Mesenchymal stem cell (in vitro differentiated cells and primary cell): ENCODE measurements at regions not wholly inside any gene's neighbourhood (a gene's known extent, or its start where the extent isn't known, plus 50 kb on each side); places are given as distances from the start of the nearest gene placed in this dataset.

ENCODE experiments used
- DNase-seq: peaks from one replicate; pipeline ENCODE4 v3.0.0-alpha.2; 2013
- H2AFZ ChIP-seq: one replicate; pipeline ENCODE4 v1.6.1; 2013; ENCODE audit warnings: low read depth, mild to moderate bottlenecking, control low read depth, inconsistent platforms, low read length, moderate library complexity
- H2AK5ac ChIP-seq: 2 replicates; pipeline ENCODE4 v1.6.1; 2013; ENCODE audit warnings: low read length, moderate library complexity, mild to moderate bottlenecking, inconsistent platforms; ENCODE audit not compliant: severe bottlenecking
- H2BK120ac ChIP-seq: one replicate; pipeline ENCODE4 v1.6.1; 2013; ENCODE audit warnings: low read depth, mild to moderate bottlenecking, inconsistent platforms, low read length, moderate library complexity
- H2BK12ac ChIP-seq, 2 experiments: one replicate each; pipeline ENCODE4 v1.6.1; 2013; ENCODE audit warnings: inconsistent platforms in 2 of 2, low read length in 2 of 2, mild to moderate bottlenecking in 2 of 2, moderate library complexity in 2 of 2, control low read depth in 1 of 2
- H2BK15ac ChIP-seq: one replicate; pipeline ENCODE4 v1.6.1; 2013; ENCODE audit warnings: mild to moderate bottlenecking, low read depth, inconsistent platforms; ENCODE audit not compliant: poor library complexity, severe bottlenecking
- H2BK5ac ChIP-seq: 2 replicates; pipeline ENCODE4 v1.6.1; 2013; ENCODE audit warnings: low read depth, mild to moderate bottlenecking, low read length, control low read depth, inconsistent platforms; ENCODE audit not compliant: poor library complexity, severe bottlenecking
- H3K14ac ChIP-seq, 2 experiments: one replicate each; pipeline ENCODE4 v1.6.1; 2013; ENCODE audit warnings: inconsistent platforms in 2 of 2, low read length in 2 of 2, control low read depth in 1 of 2, mild to moderate bottlenecking in 1 of 2, moderate library complexity in 1 of 2
- H3K18ac ChIP-seq, 2 experiments: one replicate each; pipeline ENCODE4 v1.6.1; 2013; ENCODE audit warnings: inconsistent platforms in 2 of 2, low read length in 2 of 2, control low read depth in 1 of 2, low read depth in 1 of 2, mild to moderate bottlenecking in 1 of 2
- H3K23ac ChIP-seq, 2 experiments: one replicate each; pipeline ENCODE4 v1.6.1; 2013; ENCODE audit warnings: inconsistent platforms in 2 of 2, low read length in 2 of 2, mild to moderate bottlenecking in 2 of 2, moderate library complexity in 2 of 2, control low read depth in 1 of 2
- H3K27ac ChIP-seq: 2 replicates; pipeline ENCODE4 v1.5.1; 2013; ENCODE audit warnings: mild to moderate bottlenecking, moderate library complexity, low read length, control low read depth, inconsistent platforms; ENCODE audit not compliant: poor library complexity, severe bottlenecking
- H3K27me3 ChIP-seq, 2 experiments: 2 replicates each; pipeline versions ENCODE4 v1.6.1 to v1.7.0; 2013; ENCODE audit warnings: low read length in 2 of 2, mild to moderate bottlenecking in 2 of 2, moderate library complexity in 2 of 2, control low read depth in 1 of 2, inconsistent platforms in 1 of 2; ENCODE audit not compliant: control insufficient read depth in 1 of 2, insufficient read depth in 1 of 2
- H3K36me3 ChIP-seq, 2 experiments: 2 replicates each; pipeline versions ENCODE4 v1.6.1 to v1.7.0; 2013; ENCODE audit warnings: low read length in 2 of 2, control low read depth in 1 of 2, inconsistent platforms in 1 of 2, low read depth in 1 of 2, mild to moderate bottlenecking in 1 of 2; ENCODE audit not compliant: insufficient read depth in 2 of 2, control insufficient read depth in 1 of 2
- H3K4ac ChIP-seq, 2 experiments: one replicate each; pipeline ENCODE4 v1.6.1; 2013; ENCODE audit warnings: inconsistent platforms in 2 of 2, low read length in 2 of 2, mild to moderate bottlenecking in 2 of 2, moderate library complexity in 2 of 2, control low read depth in 1 of 2, low read depth in 1 of 2
- H3K4me1 ChIP-seq: 2 replicates; pipeline ENCODE4 v1.6.1; 2013; ENCODE audit warnings: low read depth, low read length, control low read depth; ENCODE audit not compliant: control insufficient read depth, insufficient read depth
- H3K4me2 ChIP-seq: 2 replicates; pipeline ENCODE4 v1.6.1; 2013; ENCODE audit warnings: low read length, mild to moderate bottlenecking, inconsistent platforms; ENCODE audit not compliant: poor library complexity, severe bottlenecking
- H3K4me3 ChIP-seq, 2 experiments: 2 replicates each; pipeline versions ENCODE4 v1.5.1 to v1.7.0; 2013; ENCODE audit warnings: low read length in 2 of 2, mild to moderate bottlenecking in 2 of 2, control low read depth in 1 of 2, low read depth in 1 of 2; ENCODE audit not compliant: insufficient read depth in 1 of 2
- H3K79me1 ChIP-seq: replicated peaks from 2 replicates; pipeline ENCODE4 v1.6.1; 2013; ENCODE audit warnings: mild to moderate bottlenecking, control low read depth, low read length, inconsistent platforms; ENCODE audit not compliant: poor library complexity, severe bottlenecking
- H3K9ac ChIP-seq: 2 replicates; pipeline ENCODE4 v1.7.0; 2013; ENCODE audit warnings: mild to moderate bottlenecking, low read length, moderate library complexity
- H3K9me3 ChIP-seq: 2 replicates; pipeline ENCODE4 v1.7.0; 2013; ENCODE audit warnings: mild to moderate bottlenecking, low read length; ENCODE audit not compliant: control insufficient read depth
- H4K8ac ChIP-seq: one replicate; pipeline ENCODE4 v1.6.1; 2013; ENCODE audit warnings: inconsistent platforms, mild to moderate bottlenecking, low read length, moderate library complexity
- H4K91ac ChIP-seq: one replicate; pipeline ENCODE4 v1.6.1; 2013; ENCODE audit warnings: mild to moderate bottlenecking, low read length, inconsistent platforms
- WGBS: methylation state at CpG from one replicate; pipeline ENCODE4 v1.1.7; 2013; ENCODE audit warnings: mixed read lengths; 5-methylcytosine and 5-hydroxymethylcytosine counted together

DNA sequence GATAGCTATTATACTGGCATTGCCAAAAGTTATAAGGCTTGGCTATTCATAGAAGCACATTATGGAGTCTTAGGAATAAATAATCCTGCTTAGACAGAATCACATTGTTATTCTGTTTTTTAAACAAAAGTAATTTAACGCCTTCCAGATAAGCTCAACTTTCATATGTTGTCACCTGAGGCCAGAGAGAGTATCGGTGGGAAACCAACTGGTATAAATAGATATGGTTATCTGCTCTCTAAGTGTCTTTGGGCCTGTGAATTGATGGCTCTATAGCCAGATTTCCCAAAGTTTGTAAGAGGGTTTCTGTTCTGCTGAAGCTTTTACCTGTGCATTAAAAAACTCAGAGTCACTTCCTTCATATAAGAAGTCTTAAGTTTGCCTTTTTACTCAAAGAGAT, 1449.4 kb downstream of the CDH11 start:
- no peak overlapping the region for H3K4me2 ChIP-seq
- no peak overlapping the region for H3K9ac ChIP-seq
- no peak overlapping the region for H2BK12ac ChIP-seq
- no peaks in the 10 kb centered on the region for H3K27me3 ChIP-seq
- no peak overlapping the region for H2BK15ac ChIP-seq
- H2AFZ ChIP-seq: no peak overlapping the region
- no peak overlapping the region for H3K18ac ChIP-seq
- no peak overlapping the region for H2BK120ac ChIP-seq
- no peaks in the 10 kb centered on the region for H3K4me1 ChIP-seq
- H4K8ac ChIP-seq: no peak overlapping the region
- H3K14ac ChIP-seq: no peak overlapping the region
- H2AK5ac ChIP-seq: no peak overlapping the region
- DNase-seq: no peak
- H3K9me3 ChIP-seq: no peaks in the 10 kb centered on the region
- no peak overlapping the region for H3K27ac ChIP-seq
- no peak overlapping the region for H3K4me3 ChIP-seq
- WGBS: 100% methylated on average over 1 of the region's 2 CpGs
- no peaks in the 10 kb centered on the region for H3K79me1 ChIP-seq
- no peak overlapping the region for H4K91ac ChIP-seq
- no peak overlapping the region for H2BK5ac ChIP-seq
- H3K4ac ChIP-seq: no peak overlapping the region
- H3K36me3 ChIP-seq: no peaks in the 10 kb centered on the region
- H3K23ac ChIP-seq: no peak overlapping the region

DNA sequence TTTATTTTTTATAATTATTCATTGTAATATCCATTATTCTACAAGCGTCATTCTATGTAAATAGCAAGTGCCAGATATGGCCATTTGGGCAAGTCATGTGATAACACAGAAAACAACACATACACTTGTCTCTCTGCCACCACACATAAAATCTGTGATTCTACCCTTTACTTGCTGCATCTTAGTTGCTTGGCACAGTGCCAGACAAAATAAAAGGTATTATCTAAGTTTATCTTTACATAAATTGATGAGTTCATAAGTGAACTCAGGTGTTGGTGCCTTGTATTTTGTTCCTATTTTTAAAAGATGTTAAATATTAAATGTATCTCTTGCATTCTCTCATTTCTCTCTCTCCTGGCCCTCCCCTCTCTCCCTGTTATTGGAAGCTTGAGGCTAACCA, 1458.7 kb downstream of the CDH11 start:
- H3K23ac ChIP-seq: no peak overlapping the region
- H3K4ac ChIP-seq: no peak overlapping the region
- no peak overlapping the region for H2AFZ ChIP-seq
- no peak overlapping the region for H4K91ac ChIP-seq
- no peaks in the 10 kb centered on the region for H3K9me3 ChIP-seq
- H3K4me2 ChIP-seq: no peak overlapping the region
- H3K4me3 ChIP-seq: no peak overlapping the region
- WGBS: 67% methylated on average over 1 of the region's 1 CpG
- H2BK12ac ChIP-seq: no peak overlapping the region
- H2BK120ac ChIP-seq: no peak overlapping the region
- no peak overlapping the region for H2BK15ac ChIP-seq
- no peak overlapping the region for H2AK5ac ChIP-seq
- H3K27ac ChIP-seq: no peak overlapping the region
- DNase-seq: no peak
- H3K4me1 ChIP-seq: no peaks in the 10 kb centered on the region
- H4K8ac ChIP-seq: no peak overlapping the region
- H3K36me3 ChIP-seq: no peaks in the 10 kb centered on the region
- H3K27me3 ChIP-seq: no peaks in the 10 kb centered on the region
- H3K79me1 ChIP-seq: no peaks in the 10 kb centered on the region
- H2BK5ac ChIP-seq: no peak overlapping the region
- no peak overlapping the region for H3K18ac ChIP-seq
- no peak overlapping the region for H3K9ac ChIP-seq
- no peak overlapping the region for H3K14ac ChIP-seq

DNA sequence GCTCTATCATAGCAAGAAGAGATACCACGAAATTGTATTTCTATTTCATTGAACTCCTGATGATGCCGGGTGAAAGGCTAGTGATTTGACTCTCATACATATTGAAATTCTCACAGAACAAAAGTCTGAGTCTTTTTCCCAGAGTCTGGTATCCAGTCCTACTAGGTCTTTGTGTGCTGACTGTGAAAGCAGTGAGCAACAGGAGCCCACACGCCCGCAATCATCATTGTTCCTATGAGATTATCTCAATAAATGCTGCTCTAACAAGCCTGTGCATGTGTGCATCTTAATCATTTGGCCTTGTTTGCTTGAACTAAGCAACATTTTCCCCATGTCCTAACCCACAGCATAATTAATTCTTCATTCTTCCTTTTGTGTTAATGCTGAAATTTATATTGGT, 1466.0 kb downstream of the CDH11 start:
- 82% methylated on average over 4 of the region's 4 CpGs for WGBS
- no peak overlapping the region for H3K4ac ChIP-seq
- no peak overlapping the region for H2BK12ac ChIP-seq

DNA sequence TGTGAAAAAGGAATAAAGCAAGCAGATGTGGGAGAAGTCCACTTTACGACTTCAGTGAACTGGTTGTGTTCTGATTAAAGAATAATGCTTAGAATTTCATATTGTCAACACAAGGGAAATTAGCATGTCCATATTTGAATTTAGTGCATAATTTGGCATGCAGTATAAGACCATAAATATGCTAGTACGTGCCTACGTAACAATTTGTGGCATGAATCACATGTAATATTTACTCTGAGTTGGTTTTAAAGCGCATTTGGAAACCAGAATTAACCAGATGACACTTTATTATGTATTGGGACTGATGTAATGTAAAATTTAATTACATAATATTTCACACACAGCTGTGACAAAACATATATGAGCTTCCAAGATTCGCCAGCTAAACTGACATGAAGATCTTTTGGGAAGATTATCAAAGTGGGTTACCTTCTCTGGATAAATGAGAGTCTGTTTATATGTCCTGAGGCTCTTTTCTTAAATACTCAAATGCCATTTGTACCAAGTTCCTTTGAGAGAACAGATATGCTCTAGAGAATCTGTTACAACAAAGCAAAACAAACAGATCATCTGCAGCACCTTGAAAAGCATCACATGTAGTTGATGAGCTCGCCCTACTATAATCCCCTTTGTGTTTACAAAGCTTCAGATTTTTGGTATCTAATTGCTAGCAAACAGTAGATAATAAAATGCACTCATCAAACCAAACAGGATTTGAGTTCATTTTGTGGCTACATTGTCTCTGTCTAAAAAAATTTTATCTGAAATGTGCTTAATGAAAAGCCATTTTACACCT, 1468.6 kb downstream of the CDH11 start:
- Histone ChIP-seq H3K18ac (no peak overlapping the region), H3K4ac (no peak overlapping the region), H2BK5ac (no peak overlapping the region), H2AFZ (no peak overlapping the region), H3K4me3 (no peak overlapping the region), H3K9ac (no peak overlapping the region), H2BK12ac (no peak overlapping the region), H3K79me1 (no peaks in the 10 kb centered on the region), H3K27me3 (no peaks in the 10 kb centered on the region), H3K27ac (no peak overlapping the region), H3K14ac (no peak overlapping the region), H3K4me2 (no peak overlapping the region), H4K91ac (no peak overlapping the region), H2BK15ac (no peak overlapping the region), H3K23ac (no peak overlapping the region), H4K8ac (no peak overlapping the region), H2BK120ac (no peak overlapping the region), H3K9me3 (no peaks in the 10 kb centered on the region), H3K36me3 (no peaks in the 10 kb centered on the region), H2AK5ac (no peak overlapping the region), H3K4me1 (no peaks in the 10 kb centered on the region)
- WGBS: 79% methylated on average over 3 of the region's 6 CpGs
- no peak for DNase-seq

More for the DNA sequence above, 1466.0 kb downstream of the CDH11 start:
- Histone ChIP-seq H4K8ac (no peak overlapping the region), H3K27ac (no peak overlapping the region), H3K27me3 (no peaks in the 10 kb centered on the region), H3K14ac (no peak overlapping the region), H2AFZ (no peak overlapping the region), H3K9ac (no peak overlapping the region), H3K36me3 (no peaks in the 10 kb centered on the region), H4K91ac (no peak overlapping the region), H3K18ac (no peak overlapping the region), H3K4me2 (no peak overlapping the region), H3K79me1 (no peaks in the 10 kb centered on the region), H3K4me1 (no peaks in the 10 kb centered on the region), H2BK15ac (no peak overlapping the region), H2BK120ac (no peak overlapping the region), H2AK5ac (no peak overlapping the region), H3K23ac (no peak overlapping the region), H3K9me3 (no peaks in the 10 kb centered on the region), H3K4me3 (no peak overlapping the region), H2BK5ac (no peak overlapping the region)
- DNase-seq: no peak
